LNCaP clone FGC (cell line): ENCODE measurements at regions not wholly inside any gene's neighbourhood (a gene's known extent, or its start where the extent isn't known, plus 50 kb on each side); places are given as distances from the start of the nearest gene placed in this dataset.

Experiments used
- DNase-seq: peaks from one replicate; pipeline ENCODE4 v3.0.0-alpha.2; 2011; ENCODE audit warnings: low read depth
- H3K4me3 ChIP-seq: 2 replicates; pipeline ENCODE4 v1.5.1; 2011; ENCODE audit warnings: mild to moderate bottlenecking, low read depth, low read length, control low read depth
- CTCF ChIP-seq: IDR thresholded peaks from 2 replicates; pipeline ENCODE4 v1.5.1; 2012; ENCODE audit warnings: mild to moderate bottlenecking; ENCODE audit not compliant: control insufficient read depth, insufficient read depth; ENCODE audit errors: extremely low read depth

- DNase-seq, result no peak
- no peak for TF ChIP-seq CTCF
These were observed 2128.9 kb downstream of the MRPL39 start for GRCh38 chr21:23478381-23478780.

GRCh38 chr21:23475281-23476219 lies 2131.7 kb downstream of the MRPL39 start:
- no peak overlapping the region for H3K4me3 ChIP-seq
- DNase-seq, result no peak
- TF ChIP-seq CTCF, result no peak

More at GRCh38 chr21:23478381-23478780, 2128.9 kb downstream of the MRPL39 start:
- H3K4me3 ChIP-seq, result no peak overlapping the region

- no peak for DNase-seq
- no peak overlapping the region for H3K4me3 ChIP-seq
- no peak for TF ChIP-seq CTCF
These were observed 2135.4 kb downstream of the MRPL39 start for GRCh38 chr21:23471877-23472276.

- TF ChIP-seq CTCF, result no peak
- no peak overlapping the region for H3K4me3 ChIP-seq
- no peak for DNase-seq
These were observed 2143.9 kb downstream of the MRPL39 start for GRCh38 chr21:23463365-23463764.

GRCh38 chr21:23455676-23456075 lies 2151.6 kb downstream of the MRPL39 start:
- TF ChIP-seq CTCF, result no peak
- no peak for DNase-seq

GRCh38 chr21:23452384-23453083 lies 2154.7 kb downstream of the MRPL39 start:
- no peak for DNase-seq
- no peak overlapping the region for H3K4me3 ChIP-seq
- no peak for TF ChIP-seq CTCF

More at GRCh38 chr21:23455676-23456075, 2151.6 kb downstream of the MRPL39 start:
- H3K4me3 ChIP-seq, result no peak overlapping the region

- TF ChIP-seq CTCF, result no peak
- DNase-seq, result peak; percentile 37
- H3K4me3 ChIP-seq, result no peak overlapping the region
These were observed 2162.0 kb downstream of the MRPL39 start for GRCh38 chr21:23445307-23445706.
